ENCODE measurements at regions not wholly inside any gene's neighbourhood (a gene's known extent, or its start where the extent isn't known, plus 50 kb on each side); places are given as distances from the start of the nearest gene placed in this dataset.

- H3K27ac Mint-ChIP-seq: no peak overlapping the region
- POLR2A ChIA-PET: no interaction called here
- no peak overlapping the region for H3K4me3 Mint-ChIP-seq
- H3K27me3 Mint-ChIP-seq (ENCODE audit: low read depth): peaks cover 38% of the 10 kb centered on the region
- no peak for DNase-seq (ENCODE audit: low spot score)
- H3K36me3 Mint-ChIP-seq: peaks cover 24% of the 10 kb centered on the region
- H3K4me1 Mint-ChIP-seq: peaks cover 26% of the 10 kb centered on the region
- CTCF ChIA-PET: no interaction called here
- ATAC-seq: no peak
- peaks cover 27% of the 10 kb centered on the region for H3K9me3 Mint-ChIP-seq
- TF ChIP-seq CDX4 (CRISPR knock-in tag; IDR thresholded peaks at IDR 0.05; ENCODE audit: borderline replicate concordance) (no peak), SP1 (CRISPR knock-in tag; conservative IDR thresholded peaks at IDR 0.05) (no peak), CREB1 (CRISPR knock-in tag; IDR thresholded peaks at IDR 0.05) (no peak), NR1H2 (CRISPR knock-in tag; IDR thresholded peaks at IDR 0.05) (no peak), ZBTB43 (CRISPR knock-in tag; IDR thresholded peaks at IDR 0.05) (no peak), SOX15 (CRISPR knock-in tag; IDR thresholded peaks at IDR 0.05) (no peak), E2F4 (CRISPR knock-in tag; IDR thresholded peaks at IDR 0.05; ENCODE audit: borderline replicate concordance, low read depth) (no peak), NFE2L1 (CRISPR knock-in tag; IDR thresholded peaks at IDR 0.05) (no peak), ZNF317 (CRISPR knock-in tag; IDR thresholded peaks at IDR 0.05; ENCODE audit: borderline replicate concordance, low read depth) (no peak), GABPB1 (CRISPR knock-in tag; IDR thresholded peaks at IDR 0.05) (no peak)
Measured at GRCh38 chr1:38225745-38226144, 179.2 kb upstream of the POU3F1 start.

- TF ChIP-seq ATF1 (CRISPR knock-in tag; IDR thresholded peaks at IDR 0.05) (no peak), ELF4 (CRISPR knock-in tag; IDR thresholded peaks at IDR 0.05; ENCODE audit: low read depth) (no peak), ZSCAN18 (CRISPR knock-in tag; IDR thresholded peaks at IDR 0.05) (no peak), ATF2 (CRISPR knock-in tag; IDR thresholded peaks at IDR 0.05; ENCODE audit: borderline replicate concordance, low read depth) (no peak), ZNF396 (CRISPR knock-in tag; IDR thresholded peaks at IDR 0.05; ENCODE audit: borderline replicate concordance) (no peak), RELA (CRISPR knock-in tag; IDR thresholded peaks at IDR 0.05; ENCODE audit: borderline replicate concordance) (no peak), NR1H2 (CRISPR knock-in tag; IDR thresholded peaks at IDR 0.05) (no peak), USF1 (CRISPR knock-in tag; IDR thresholded peaks at IDR 0.05) (no peak), MLX (CRISPR knock-in tag; IDR thresholded peaks at IDR 0.05) (no peak), NR2C2 (CRISPR knock-in tag; IDR thresholded peaks at IDR 0.05) (no peak), NFE2L1 (CRISPR knock-in tag; IDR thresholded peaks at IDR 0.05) (no peak)
- Mint-ChIP-seq H3K4me3 (no peak overlapping the region), H3K36me3 (peaks cover 7% of the 10 kb centered on the region), H3K4me1 (peaks cover 47% of the 10 kb centered on the region), H3K9me3 (peaks cover 10% of the 10 kb centered on the region), H3K27ac (no peak overlapping the region), H3K27me3 (ENCODE audit: low read depth) (peaks cover 56% of the 10 kb centered on the region)
- ChIA-PET POLR2A (no interaction called here), CTCF (interaction anchor here (0.6 to 1.2 kb wide), 2 partner anchors 152 to 292 kb away, joined by 3 read pairs; no protein-coding TSS in a partner anchor)
- no peak for DNase-seq (ENCODE audit: low spot score)
- no peak for ATAC-seq
Measured at GRCh38 chr1:38223391-38223790, 176.8 kb upstream of the POU3F1 start.

All from WTC11 (cell line).